ENCODE measurements at regions not wholly inside any gene's neighbourhood (a gene's known extent, or its start where the extent isn't known, plus 50 kb on each side); places are given as distances from the start of the nearest gene placed in this dataset.
"Not testable (repeated sequence)": the region's sequence is repeated elsewhere in the genome, so short reads cannot be mapped to it uniquely, and the experiment has no call there.

GRCh38 chr13:48810013-48810412 is 156.3 kb downstream of the CYSLTR2 start:
- DNase-seq, result no peak

DNA sequence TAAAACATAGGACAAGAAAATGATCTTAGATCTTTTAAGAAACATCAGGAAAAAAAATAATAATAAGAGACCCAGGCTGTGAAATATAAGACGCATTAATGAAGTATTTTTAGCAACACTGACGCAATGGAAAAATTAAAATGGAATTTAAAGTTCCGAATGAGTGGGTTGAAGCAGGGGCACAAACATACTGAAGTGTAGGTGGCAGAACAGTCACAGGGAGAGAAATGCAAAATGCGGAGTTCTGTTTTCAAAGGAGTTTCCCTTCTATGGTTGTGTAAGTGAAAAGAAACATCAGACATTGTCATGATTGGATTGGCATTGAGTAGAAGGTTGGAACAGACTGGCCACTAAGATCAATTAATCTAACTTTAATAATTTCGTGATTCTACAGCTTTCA is 159.8 kb downstream of the CYSLTR2 start:
- DNase-seq, result no peak

GRCh38 chr13:48816700-48817099 is 159.0 kb upstream of the FNDC3A start:
- DNase-seq, result no peak

DNA sequence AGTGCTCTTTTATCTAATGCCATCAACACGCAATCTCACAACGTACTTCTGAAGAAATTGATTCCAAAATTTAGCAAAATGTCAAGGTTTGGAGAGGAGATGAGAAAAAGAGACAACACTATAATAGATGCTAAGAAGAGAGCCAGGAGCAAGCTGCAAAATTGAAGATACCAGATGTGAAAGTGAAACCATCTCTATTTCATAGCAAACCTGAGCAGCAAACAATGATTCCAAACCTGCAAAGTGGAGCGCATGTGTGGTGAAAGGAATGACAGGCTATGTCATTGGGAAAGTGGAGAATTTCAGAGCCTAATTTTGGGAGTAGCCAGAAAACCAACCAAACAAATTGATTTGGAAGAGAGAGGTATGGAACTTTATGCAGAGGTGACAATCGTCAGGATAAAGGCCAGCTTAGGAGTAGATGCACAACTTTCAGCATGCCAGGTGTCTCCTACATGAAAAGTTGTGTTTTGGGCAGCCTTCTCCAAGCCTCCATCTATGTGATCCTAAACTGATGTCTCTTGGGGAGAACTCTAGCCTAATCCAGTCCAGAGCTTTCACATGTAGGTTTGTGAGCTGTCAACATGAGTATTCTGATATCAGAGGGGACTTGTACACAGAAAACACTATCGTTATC is 158.4 kb upstream of the FNDC3A start:
- no peak for DNase-seq

DNA sequence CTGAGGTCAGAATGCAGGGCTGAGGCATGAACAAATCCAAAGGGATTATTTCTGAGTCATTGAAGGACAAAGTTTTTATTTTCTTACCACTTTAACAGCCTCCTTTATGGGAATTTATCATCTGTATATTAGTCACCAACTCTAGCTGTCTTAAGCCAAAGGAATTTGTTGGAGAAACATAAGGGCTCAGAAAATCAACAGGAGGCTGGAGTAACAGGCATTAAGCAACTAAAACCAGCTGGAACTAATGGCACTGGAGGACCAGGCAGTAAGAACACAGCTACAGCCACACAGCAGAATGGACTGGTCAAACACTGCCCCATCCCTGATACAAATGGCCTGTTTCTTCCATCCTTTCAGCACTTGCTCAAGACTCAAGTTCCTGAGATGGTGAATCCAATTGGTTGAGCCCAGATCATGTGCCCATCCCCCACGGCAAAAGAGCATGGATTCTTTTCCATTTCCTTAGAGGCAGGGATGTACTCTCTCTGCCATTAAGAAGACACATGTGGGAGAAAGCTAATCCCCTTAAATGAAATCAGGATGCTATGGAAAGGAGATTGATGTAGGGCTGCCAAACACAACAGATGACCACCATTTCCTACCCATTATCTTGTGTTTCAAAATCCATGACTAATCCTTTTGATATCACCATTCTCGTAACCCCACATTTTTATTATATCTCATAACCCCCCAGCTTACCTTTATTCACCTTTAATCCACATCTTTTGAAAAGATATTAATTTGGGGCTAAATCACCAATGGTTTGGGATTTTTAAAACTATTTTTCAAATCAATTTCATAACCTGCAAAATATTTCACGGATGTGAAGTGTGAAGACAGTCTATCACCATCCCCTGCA is 157.0 kb upstream of the FNDC3A start:
- no peak for DNase-seq

GRCh38 chr13:48819376-48819775 is 156.3 kb upstream of the FNDC3A start:
- no peak for DNase-seq

- DNase-seq, result no peak
These were observed 155.8 kb upstream of the FNDC3A start for GRCh38 chr13:48819899-48820298.

- DNase-seq, result not testable (repeated sequence)
These were observed 152.2 kb upstream of the FNDC3A start for GRCh38 chr13:48823526-48823925.

DNA sequence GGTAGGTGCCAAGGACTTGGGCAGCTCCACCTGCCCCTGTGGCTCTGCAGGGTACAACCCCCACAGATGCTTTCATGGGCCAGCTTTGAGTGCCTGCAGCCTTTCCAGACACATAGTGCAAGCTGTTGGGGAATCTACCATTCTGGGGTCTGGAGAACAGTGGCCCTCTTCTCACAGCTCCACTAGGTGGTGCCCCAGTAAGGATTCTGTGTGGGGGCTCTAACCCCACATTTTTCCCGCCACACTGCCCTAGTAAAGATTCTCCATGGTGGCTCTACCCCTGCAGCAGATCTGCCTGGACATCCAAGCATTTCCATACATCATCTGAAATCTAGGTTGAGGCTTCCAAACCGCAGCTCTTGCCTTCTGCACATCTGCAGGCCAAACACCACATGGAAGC is 149.7 kb upstream of the FNDC3A start:
- no peak for DNase-seq

- not testable (repeated sequence) for DNase-seq
These were observed 148.7 kb upstream of the FNDC3A start for GRCh38 chr13:48826922-48827454.

DNA sequence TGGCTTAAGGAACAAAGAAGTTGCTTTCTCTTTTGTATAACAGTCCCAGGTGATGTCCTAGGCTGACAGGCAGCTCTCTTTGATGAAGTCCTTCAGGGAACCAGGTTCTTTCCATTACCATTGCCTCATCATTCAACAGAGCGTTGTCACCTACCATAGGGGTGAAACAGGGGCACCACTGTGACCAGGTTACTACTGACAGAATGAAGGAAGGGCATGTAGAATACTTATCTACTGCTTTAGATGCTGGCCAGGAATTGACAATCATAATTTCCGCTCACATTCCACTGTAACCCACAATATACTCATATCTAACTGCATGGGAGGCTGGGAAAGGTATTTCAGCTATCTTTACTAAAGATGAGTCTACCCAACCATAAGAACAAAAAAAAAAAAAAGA is 148.0 kb upstream of the FNDC3A start:
- no peak for DNase-seq

GRCh38 chr13:48828962-48829411 is 146.7 kb upstream of the FNDC3A start:
- no peak for DNase-seq

DNA sequence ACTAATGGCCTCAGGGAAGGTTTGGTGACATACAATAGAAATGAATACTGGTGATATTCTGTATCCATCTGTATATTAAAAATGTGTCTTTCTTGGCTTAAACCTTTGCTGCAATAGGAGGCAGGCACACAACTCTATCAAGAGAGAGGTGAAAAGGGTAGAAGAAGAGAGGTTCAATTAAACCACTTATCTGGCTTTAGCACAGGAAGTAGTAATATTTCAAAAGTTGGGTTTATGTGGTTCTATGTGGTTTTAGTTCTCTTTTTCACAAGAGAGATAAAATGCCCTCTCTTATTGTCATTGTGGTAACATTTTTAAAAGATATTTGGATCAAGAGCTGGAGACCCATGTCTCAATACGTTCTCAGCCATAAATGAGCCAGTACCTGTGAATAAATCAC is 146.2 kb upstream of the FNDC3A start:
- no peak for DNase-seq

DNA sequence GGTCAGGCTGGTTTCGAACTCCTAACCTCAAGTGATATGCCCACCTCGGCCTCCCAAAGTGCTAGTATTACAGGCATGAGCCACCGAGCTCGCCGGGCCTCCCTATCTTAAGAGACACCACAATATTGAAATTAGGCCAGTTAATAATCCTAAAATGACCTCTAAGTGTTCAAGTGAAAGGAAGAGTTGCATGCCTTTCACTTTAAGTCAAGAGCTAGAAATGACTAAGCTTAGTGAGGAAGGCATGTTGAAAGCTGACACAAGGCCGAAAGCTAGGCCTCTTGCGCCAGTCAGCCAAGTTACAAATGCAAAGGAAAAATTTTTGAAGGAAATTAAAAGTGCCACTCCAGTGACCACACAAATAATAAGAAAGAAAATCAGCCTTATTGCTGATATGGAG is 144.5 kb upstream of the FNDC3A start:
- DNase-seq, result no peak

DNA sequence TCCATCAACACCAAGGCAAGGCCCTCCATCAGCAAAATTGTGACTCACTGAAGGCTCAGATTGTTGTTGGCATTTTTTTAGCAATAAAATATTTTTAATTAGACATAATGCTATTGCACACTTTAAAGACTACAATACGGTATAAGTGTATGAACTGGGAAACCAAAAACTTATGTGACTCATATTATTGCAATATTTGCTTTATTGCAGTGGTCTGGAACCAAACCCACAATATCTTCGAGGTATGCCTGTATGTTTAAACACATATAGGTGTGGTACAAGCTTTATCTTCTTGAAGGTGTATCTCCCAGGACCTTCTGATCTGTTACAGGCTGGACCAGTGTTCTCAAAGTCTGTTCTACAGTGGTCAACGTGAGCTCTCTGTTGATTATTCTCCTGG is 142.3 kb upstream of the FNDC3A start:
- no peak for DNase-seq

DNA sequence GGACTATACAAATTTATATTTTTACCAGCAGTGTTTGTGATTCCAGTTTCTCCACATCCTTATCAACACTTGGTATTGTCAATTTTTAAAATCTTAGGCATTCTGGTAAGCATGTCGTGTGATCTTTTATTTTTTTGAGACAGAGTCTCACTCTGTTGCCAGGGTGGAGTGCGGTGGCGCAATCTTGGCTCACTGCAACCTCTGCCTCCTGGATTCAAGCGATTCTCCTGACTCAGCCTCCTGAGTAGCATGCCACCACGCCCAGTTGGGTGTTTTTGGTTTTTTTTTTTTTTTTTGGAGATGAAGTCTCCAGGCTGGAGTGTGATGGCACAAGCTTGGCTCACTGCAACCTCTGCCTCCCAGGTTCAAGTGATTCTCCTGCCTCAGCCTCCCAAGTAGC is 140.4 kb upstream of the FNDC3A start:
- not testable (repeated sequence) for DNase-seq

- peak; percentile 26 for DNase-seq
These were observed 137.3 kb upstream of the FNDC3A start for GRCh38 chr13:48838193-48838973.

GRCh38 chr13:48839171-48839570 is 136.5 kb upstream of the FNDC3A start:
- peak; percentile 43 for DNase-seq

DNA sequence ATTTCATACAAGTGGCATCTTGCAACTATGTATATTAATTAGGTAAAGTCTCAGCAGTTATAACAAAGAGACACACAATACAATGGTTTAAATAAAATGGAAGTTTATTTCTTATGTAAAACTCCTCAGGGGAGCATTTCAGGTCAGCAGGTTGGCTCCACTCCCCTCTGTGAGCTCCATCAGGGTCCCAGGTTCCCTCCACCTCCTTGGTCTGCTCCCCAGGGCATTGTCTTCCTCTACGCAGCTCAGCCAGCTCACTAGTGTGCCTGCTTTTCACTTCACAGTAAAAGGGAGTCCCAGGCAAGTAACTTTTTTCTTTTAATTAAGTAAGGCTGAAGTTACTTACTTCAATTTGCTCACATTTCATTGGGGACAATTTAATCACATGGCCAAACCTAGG is 135.3 kb upstream of the FNDC3A start:
- DNase-seq, result no peak

DNA sequence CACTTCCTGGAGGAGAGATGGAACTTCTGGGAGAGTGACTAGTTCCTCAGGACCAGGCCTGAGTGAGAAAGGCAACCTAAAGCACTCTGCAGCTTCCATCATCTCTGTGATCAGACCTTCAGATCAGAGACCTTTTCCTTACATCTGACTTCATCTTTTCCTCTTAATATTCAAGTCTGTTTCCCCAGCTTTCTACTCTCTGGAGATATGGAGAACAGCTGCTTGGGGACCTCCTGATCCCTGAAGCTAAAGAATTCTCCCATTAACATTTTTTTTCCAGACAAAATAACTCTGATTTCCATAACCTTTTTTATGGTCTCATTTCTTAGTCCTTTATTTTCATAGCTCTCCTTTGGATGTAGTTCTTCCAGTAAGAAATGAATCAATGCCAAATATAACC is 133.4 kb upstream of the FNDC3A start:
- DNase-seq, result peak; percentile 63

- DNase-seq, result no peak
These were observed 131.9 kb upstream of the FNDC3A start for GRCh38 chr13:48843630-48844380.

DNA sequence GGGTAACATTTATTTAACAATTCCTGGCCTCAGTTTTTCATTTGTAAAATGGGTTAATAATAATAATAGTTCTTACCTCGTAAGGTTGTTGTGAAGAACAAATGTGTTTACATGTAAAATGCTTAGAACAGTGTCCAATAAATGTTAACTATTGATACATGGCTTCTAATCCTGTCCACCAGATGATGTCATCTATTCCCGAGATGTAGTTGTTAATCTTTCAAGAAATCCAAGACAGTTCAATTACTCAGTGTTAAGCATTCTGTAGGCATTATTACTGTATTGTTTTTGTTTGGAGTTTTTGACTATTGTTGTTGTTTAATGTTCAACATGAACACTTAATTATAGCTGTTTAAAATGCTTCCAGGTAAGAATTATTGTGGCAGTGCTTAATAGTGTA is 131.0 kb upstream of the FNDC3A start:
- DNase-seq, result no peak

Measured in dermis blood vessel endothelial cell (primary cell).